Osteocyte (in vitro differentiated cells): ENCODE measurements at regions not wholly inside any gene's neighbourhood (a gene's known extent, or its start where the extent isn't known, plus 50 kb on each side); places are given as distances from the start of the nearest gene placed in this dataset.

ENCODE experiments used
- DNase-seq: peaks from one replicate; pipeline ENCODE4 v3.0.0; 2021; ENCODE audit warnings: mixed read lengths; ENCODE audit not compliant: unreplicated experiment; ENCODE audit errors: extremely low spot score
- H3K27ac Mint-ChIP-seq: one replicate; pipeline ENCODE4 v1.8.0; 2021; ENCODE audit warnings: mild to moderate bottlenecking, mixed read lengths; ENCODE audit not compliant: unreplicated experiment
- H3K27me3 Mint-ChIP-seq: one replicate; pipeline ENCODE4 v1.8.0; 2021; ENCODE audit warnings: mixed read lengths; ENCODE audit not compliant: unreplicated experiment
- H3K36me3 Mint-ChIP-seq: one replicate; pipeline ENCODE4 v1.8.0; 2021; ENCODE audit warnings: mixed read lengths; ENCODE audit not compliant: unreplicated experiment
- H3K4me1 Mint-ChIP-seq: one replicate; pipeline ENCODE4 v1.8.0; 2021; ENCODE audit warnings: mixed read lengths; ENCODE audit not compliant: unreplicated experiment
- H3K4me3 Mint-ChIP-seq: one replicate; pipeline ENCODE4 v1.8.0; 2021; ENCODE audit warnings: mild to moderate bottlenecking, moderate library complexity, mixed read lengths; ENCODE audit not compliant: unreplicated experiment
- H3K9me3 Mint-ChIP-seq: one replicate; pipeline ENCODE4 v1.8.0; 2021; ENCODE audit warnings: mixed read lengths; ENCODE audit not compliant: unreplicated experiment
- TF ChIP-seq, protein P1 (sequence below): fragments of 200-600 bp; sonication (generic); IDR thresholded peaks from 2 replicates; pipeline ENCODE4 v1.5.0; 2021; ENCODE audit warnings: antibody characterized with exemption, mild to moderate bottlenecking, moderate library complexity

DNA sequence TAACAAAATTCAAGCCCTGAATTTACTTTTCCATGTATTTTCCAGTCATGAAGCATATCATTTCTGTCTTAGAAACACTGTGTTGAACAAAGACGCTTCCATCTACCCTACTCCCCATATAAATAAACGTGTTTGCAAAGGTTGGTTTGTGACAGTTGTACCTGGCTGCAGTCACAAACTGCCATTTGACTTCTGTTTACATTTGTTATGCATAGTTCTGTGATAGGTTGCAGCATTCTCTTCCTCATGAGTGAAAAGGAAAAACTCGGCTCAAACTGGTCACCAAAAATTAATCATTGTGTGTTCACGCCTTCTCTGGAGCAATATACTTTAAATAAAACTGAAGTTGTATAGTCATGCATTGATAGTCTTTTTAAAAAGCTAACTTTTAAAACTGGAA is 69.3 kb upstream of the MOCS2 start:
- H3K27ac Mint-ChIP-seq = no peak overlapping the region
- no peaks in the 10 kb centered on the region for H3K27me3 Mint-ChIP-seq
- no peak overlapping the region for H3K4me3 Mint-ChIP-seq
- TF ChIP-seq, protein P1, sequence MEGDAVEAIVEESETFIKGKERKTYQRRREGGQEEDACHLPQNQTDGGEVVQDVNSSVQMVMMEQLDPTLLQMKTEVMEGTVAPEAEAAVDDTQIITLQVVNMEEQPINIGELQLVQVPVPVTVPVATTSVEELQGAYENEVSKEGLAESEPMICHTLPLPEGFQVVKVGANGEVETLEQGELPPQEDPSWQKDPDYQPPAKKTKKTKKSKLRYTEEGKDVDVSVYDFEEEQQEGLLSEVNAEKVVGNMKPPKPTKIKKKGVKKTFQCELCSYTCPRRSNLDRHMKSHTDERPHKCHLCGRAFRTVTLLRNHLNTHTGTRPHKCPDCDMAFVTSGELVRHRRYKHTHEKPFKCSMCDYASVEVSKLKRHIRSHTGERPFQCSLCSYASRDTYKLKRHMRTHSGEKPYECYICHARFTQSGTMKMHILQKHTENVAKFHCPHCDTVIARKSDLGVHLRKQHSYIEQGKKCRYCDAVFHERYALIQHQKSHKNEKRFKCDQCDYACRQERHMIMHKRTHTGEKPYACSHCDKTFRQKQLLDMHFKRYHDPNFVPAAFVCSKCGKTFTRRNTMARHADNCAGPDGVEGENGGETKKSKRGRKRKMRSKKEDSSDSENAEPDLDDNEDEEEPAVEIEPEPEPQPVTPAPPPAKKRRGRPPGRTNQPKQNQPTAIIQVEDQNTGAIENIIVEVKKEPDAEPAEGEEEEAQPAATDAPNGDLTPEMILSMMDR = no peak
- H3K9me3 Mint-ChIP-seq = peaks cover 8% of the 10 kb centered on the region
- DNase-seq = no peak
- no peaks in the 10 kb centered on the region for H3K36me3 Mint-ChIP-seq
- H3K4me1 Mint-ChIP-seq = no peaks in the 10 kb centered on the region

DNA sequence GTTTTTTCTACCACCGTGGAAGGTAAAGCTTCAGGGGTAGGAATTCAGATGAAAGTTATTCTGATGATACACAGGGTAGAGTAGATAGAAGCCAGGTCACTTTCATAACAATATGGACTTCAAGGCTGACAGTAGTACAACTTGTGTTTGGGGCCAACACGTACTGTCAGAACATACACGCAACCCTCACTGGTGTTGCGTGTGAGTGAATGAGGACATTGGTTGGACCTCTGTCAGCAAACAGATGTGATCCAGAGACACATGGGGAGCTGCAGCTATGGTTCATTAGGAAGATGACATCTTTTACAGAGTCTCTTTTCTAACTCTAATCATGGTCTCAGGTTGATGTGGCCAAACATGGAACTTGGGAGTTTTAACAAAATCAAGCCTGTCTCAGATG is 70.1 kb upstream of the MOCS2 start:
- no peak overlapping the region for H3K4me3 Mint-ChIP-seq
- TF ChIP-seq, protein P1 = no peak
- no peaks in the 10 kb centered on the region for H3K27me3 Mint-ChIP-seq
- no peaks in the 10 kb centered on the region for H3K36me3 Mint-ChIP-seq
- H3K9me3 Mint-ChIP-seq = peaks cover 8% of the 10 kb centered on the region
- no peaks in the 10 kb centered on the region for H3K4me1 Mint-ChIP-seq
- DNase-seq = no peak
- no peak overlapping the region for H3K27ac Mint-ChIP-seq

DNA sequence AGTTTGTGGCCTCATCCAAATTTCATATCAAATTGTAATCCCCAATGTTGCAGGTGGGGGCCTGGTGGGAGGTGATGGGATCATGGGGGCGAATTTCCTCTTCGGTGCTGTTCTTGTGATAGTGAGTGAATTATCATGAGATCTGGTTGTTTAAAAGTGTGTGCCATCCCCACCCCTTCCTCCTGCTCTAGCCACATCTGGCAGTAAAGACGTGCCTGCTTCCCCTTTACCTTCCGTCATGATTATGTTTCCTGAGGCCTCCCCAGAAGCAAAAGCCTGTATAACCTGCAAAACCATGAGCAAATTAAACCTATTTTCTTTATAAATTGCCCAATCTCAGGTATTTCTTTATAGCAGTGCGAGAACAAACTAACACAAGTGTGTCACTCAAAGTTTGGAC is 71.0 kb upstream of the MOCS2 start:
- no peak overlapping the region for H3K4me3 Mint-ChIP-seq
- H3K36me3 Mint-ChIP-seq = no peaks in the 10 kb centered on the region
- TF ChIP-seq, protein P1 = no peak
- no peaks in the 10 kb centered on the region for H3K27me3 Mint-ChIP-seq
- DNase-seq = no peak
- H3K4me1 Mint-ChIP-seq = no peaks in the 10 kb centered on the region
- peaks cover 2% of the 10 kb centered on the region for H3K9me3 Mint-ChIP-seq
- no peak overlapping the region for H3K27ac Mint-ChIP-seq

DNA sequence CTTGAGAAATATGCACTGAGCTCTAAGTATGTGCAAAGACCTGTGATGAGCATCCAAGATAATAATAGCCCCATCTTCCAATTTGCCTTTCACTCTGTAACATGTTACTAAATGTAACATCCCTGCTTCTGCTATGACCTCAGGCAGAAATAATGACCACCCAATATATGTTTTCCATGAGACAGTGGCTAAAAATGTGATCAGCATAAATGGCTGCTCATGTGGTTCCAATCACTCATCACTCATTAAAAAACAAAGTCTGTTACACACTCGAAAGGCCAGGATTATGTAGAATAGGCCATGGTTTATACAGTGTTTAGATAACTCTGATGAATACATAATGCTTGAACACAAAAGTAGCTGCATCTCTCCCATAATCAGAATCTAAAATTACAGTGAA is 71.4 kb upstream of the MOCS2 start:
- H3K4me3 Mint-ChIP-seq = no peak overlapping the region
- H3K4me1 Mint-ChIP-seq = no peaks in the 10 kb centered on the region
- no peaks in the 10 kb centered on the region for H3K27me3 Mint-ChIP-seq
- no peak for DNase-seq
- H3K9me3 Mint-ChIP-seq = no peaks in the 10 kb centered on the region
- TF ChIP-seq, protein P1 = no peak
- no peak overlapping the region for H3K27ac Mint-ChIP-seq
- H3K36me3 Mint-ChIP-seq = no peaks in the 10 kb centered on the region

DNA sequence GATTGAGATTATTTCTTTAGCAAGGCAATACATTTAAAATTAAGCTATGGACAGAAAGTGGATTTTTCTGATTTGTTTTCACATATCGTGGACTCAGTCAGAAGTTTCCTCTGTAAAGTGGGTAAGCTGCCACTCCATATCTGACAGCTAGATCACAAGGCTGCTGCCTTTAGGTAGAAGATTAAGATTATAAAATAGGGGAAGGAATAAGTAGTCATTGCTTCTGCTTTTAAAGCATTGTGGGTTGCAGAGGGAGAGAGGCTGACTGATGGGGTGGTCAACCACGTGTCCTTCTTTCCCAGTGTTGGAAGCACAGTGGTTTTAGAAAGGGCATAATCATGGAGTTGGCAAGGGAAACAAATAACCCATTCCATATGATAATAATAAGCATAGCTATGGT is 74.3 kb upstream of the MOCS2 start:
- TF ChIP-seq, protein P1 = no peak
- no peaks in the 10 kb centered on the region for H3K4me1 Mint-ChIP-seq
- no peaks in the 10 kb centered on the region for H3K27me3 Mint-ChIP-seq
- H3K4me3 Mint-ChIP-seq = no peak overlapping the region
- no peaks in the 10 kb centered on the region for H3K36me3 Mint-ChIP-seq
- DNase-seq = no peak
- no peak overlapping the region for H3K27ac Mint-ChIP-seq
- H3K9me3 Mint-ChIP-seq = peaks cover 11% of the 10 kb centered on the region
